GM12878 (cell line): ENCODE measurements at regions not wholly inside any gene's neighbourhood (a gene's known extent, or its start where the extent isn't known, plus 50 kb on each side); places are given as distances from the start of the nearest gene placed in this dataset.

ENCODE experiments used
- ATAC-seq: fragments of 200-7000 bp; cut with Tn5 transposase; 3 replicates; pipeline ENCODE4 v1.9.1; 2020; ENCODE audit warnings: mild to moderate bottlenecking, moderate library complexity
- BruUV-seq: library from RNA; stranded (reverse); fragments of 400-500 nt; replicated peaks from 2 replicates; lab custom pipeline; 2021; lab: Mats Ljungman, UMichigan
- CTCF ChIA-PET: fragments of 300-600 bp; sonication (Branson Sonifier 250); formaldehyde crosslinking; extraction: SDS; loops from one replicate; lab custom pipeline; 2021; ENCODE audit warnings: inconsistent platforms; lab: Yijun Ruan, JAX
- POLR2A ChIA-PET: fragments of 350-600 bp; formaldehyde crosslinking; extraction: SDS; loops from one replicate; lab custom pipeline; 2021; ENCODE audit warnings: inconsistent platforms; lab: Charles Lee
- RAD21 ChIA-PET: fragments of 300-600 bp; sonication (Branson Sonifier 250); formaldehyde crosslinking; loops from one replicate; lab custom pipeline; 2023; ENCODE audit warnings: antibody characterized with exemption; ENCODE audit not compliant: unreplicated experiment; lab: Charles Lee
- SMC1A ChIA-PET: fragments of 300-600 bp; sonication (Branson Sonifier 250); formaldehyde crosslinking; loops from one replicate; lab custom pipeline; 2023; ENCODE audit not compliant: unreplicated experiment, uncharacterized antibody; lab: Charles Lee
- DNase-seq: peaks from one replicate; pipeline ENCODE4 v3.0.0-alpha.2; 2011; ENCODE audit warnings: low read depth, low spot score
- FAIRE-seq: peaks from 3 replicates; lab custom pipeline; 2011; peaks lifted over from hg19 to GRCh38; lab: Jason Lieb, UNC
- H2AFZ ChIP-seq: 2 replicates; pipeline ENCODE4 v1.6.0; 2011; ENCODE audit warnings: low read depth, low read length, control low read depth; ENCODE audit not compliant: control insufficient read depth
- H3K27ac ChIP-seq: 2 replicates; pipeline ENCODE4 v1.5.1; 2011; ENCODE audit warnings: control low read depth; ENCODE audit not compliant: control insufficient read depth, insufficient read depth
- H3K27me3 ChIP-seq, 2 experiments: replicated peaks in 1 of 2; 2 replicates each; pipeline versions ENCODE4 v1.6.0 to v1.6.1; 2011; ENCODE audit warnings: low read length in 1 of 2; ENCODE audit not compliant: control insufficient read depth in 2 of 2, insufficient read depth in 2 of 2
- H3K36me3 ChIP-seq, 2 experiments: 2 replicates each; pipeline ENCODE4 v1.5.1; 2011; ENCODE audit warnings: low read length in 1 of 2; ENCODE audit not compliant: control insufficient read depth in 2 of 2, insufficient read depth in 2 of 2
- H3K4me1 ChIP-seq: 2 replicates; pipeline ENCODE4 v1.6.1; 2011; ENCODE audit warnings: mild to moderate bottlenecking, low read length, moderate library complexity, mixed read lengths; ENCODE audit not compliant: control insufficient read depth, insufficient read depth
- H3K4me2 ChIP-seq: 2 replicates; pipeline ENCODE4 v1.6.0; 2011; ENCODE audit warnings: control low read depth; ENCODE audit not compliant: control insufficient read depth, insufficient read depth
- H3K4me3 ChIP-seq: fragments of 200-600 bp; sonication (generic); 2 replicates; pipeline ENCODE4 v1.5.1; 2016
- H3K79me2 ChIP-seq: 2 replicates; pipeline ENCODE4 v1.6.0; 2011; ENCODE audit warnings: low read length; ENCODE audit not compliant: control insufficient read depth, insufficient read depth
- H3K9ac ChIP-seq: 2 replicates; pipeline ENCODE4 v1.8.0; 2011; ENCODE audit warnings: low read length, control low read depth, mixed read lengths; ENCODE audit not compliant: control insufficient read depth, insufficient read depth
- H3K9me3 ChIP-seq: replicated peaks from 3 replicates; pipeline ENCODE4 v1.5.1; 2011; ENCODE audit warnings: mild to moderate bottlenecking, low read length; ENCODE audit not compliant: control insufficient read depth, insufficient read depth
- H4K20me1 ChIP-seq: 2 replicates; pipeline ENCODE4 v1.6.0; 2011; ENCODE audit not compliant: control insufficient read depth, insufficient read depth
- BHLHE40 ChIP-seq, 2 experiments: fragments of 450-650 bp in 1 of 2; IDR thresholded peaks; 2 replicates each; pipeline ENCODE4 v1.6.1; 2011 to 2017; ENCODE audit warnings: low read depth in 2 of 2, borderline replicate concordance in 1 of 2, improper control_type of control experiment in 1 of 2, low read length in 1 of 2, mild to moderate bottlenecking in 1 of 2
- EGR1 ChIP-seq, 2 experiments: IDR thresholded peaks; 1 replicate in 1 of 2; 2 replicates in 1 of 2; pipeline ENCODE4 v1.6.1; 2011 to 2012; ENCODE audit warnings: low read depth in 2 of 2, low read length in 2 of 2, borderline replicate concordance in 1 of 2, mild to moderate bottlenecking in 1 of 2, moderate library complexity in 1 of 2
- IKZF2 ChIP-seq, 2 experiments: fragments of 450-650 bp; IDR thresholded peaks; 2 replicates each; pipeline ENCODE4 v1.6.1; 2017; ENCODE audit warnings: mild to moderate bottlenecking in 2 of 2, moderate library complexity in 2 of 2
- IRF5 ChIP-seq: fragments of 450-650 bp; IDR thresholded peaks from 2 replicates; pipeline ENCODE4 v1.6.1; 2017; ENCODE audit warnings: borderline replicate concordance
- LARP7 ChIP-seq: fragments of 450-650 bp; IDR thresholded peaks from 2 replicates; pipeline ENCODE4 v1.6.1; 2017; ENCODE audit warnings: mild to moderate bottlenecking
- NRF1 ChIP-seq: conservative IDR thresholded peaks from 2 replicates; pipeline ENCODE4 v1.6.1; 2011; ENCODE audit warnings: mild to moderate bottlenecking, low read depth, low read length, improper control_type of control experiment
- PAX8 ChIP-seq: fragments of 450-650 bp; IDR thresholded peaks from 2 replicates; pipeline ENCODE4 v1.6.1; 2017; ENCODE audit warnings: mild to moderate bottlenecking, moderate library complexity
- RAD21 ChIP-seq: IDR thresholded peaks from 2 replicates; pipeline ENCODE4 v1.6.1; 2011; ENCODE audit warnings: mild to moderate bottlenecking, low read depth, low read length, moderate library complexity; ENCODE audit not compliant: insufficient read depth
- RCOR1 ChIP-seq: conservative IDR thresholded peaks from 2 replicates; pipeline ENCODE4 v1.6.1; 2012; ENCODE audit warnings: low read depth, low read length, improper control_type of control experiment
- RELA ChIP-seq: fragments of 450-650 bp; IDR thresholded peaks from 2 replicates; pipeline ENCODE4 v1.8.0; 2014; ENCODE audit warnings: borderline replicate concordance; ENCODE audit not compliant: partially characterized antibody
- RELB ChIP-seq: fragments of 450-650 bp; IDR thresholded peaks from 2 replicates; pipeline ENCODE4 v1.6.1; 2017; ENCODE audit warnings: low read depth, mild to moderate bottlenecking, moderate library complexity
- REST ChIP-seq: IDR thresholded peaks from 2 replicates; pipeline ENCODE4 v1.6.1; 2012; ENCODE audit warnings: mild to moderate bottlenecking, low read depth, low read length
- STAT3 ChIP-seq: IDR thresholded peaks from 2 replicates; pipeline ENCODE4 v1.6.1; 2011; ENCODE audit warnings: low read depth, low read length, improper control_type of control experiment
- ZNF217 ChIP-seq: fragments of 450-650 bp; IDR thresholded peaks from 2 replicates; pipeline ENCODE4 v1.6.1; 2017; ENCODE audit warnings: antibody characterized with exemption, mild to moderate bottlenecking
- WGBS: methylation state at CpG from one replicate; pipeline ENCODE4 v1.1.6; 2016; ENCODE audit warnings: low lambda C conversion rate; ENCODE audit not compliant: insufficient replicate concordance, insufficient coverage; ENCODE audit errors: missing lambda C conversion rate; 5-methylcytosine and 5-hydroxymethylcytosine counted together
- in situ Hi-C: fragments of 300-500 bp; cut with MboI; formaldehyde crosslinking; loops from 9 replicates; pipeline ENCODE4 v1.14.3; 2018; ENCODE audit warnings: mixed read lengths
- intact Hi-C: fragments of 100-400 bp; cut with micrococcal nuclease; formaldehyde crosslinking; loops from one replicate; pipeline ENCODE4 v1.14.2; 2022; ENCODE audit not compliant: unreplicated experiment

GRCh38 chr2:16218161-16218560 is 277.8 kb downstream of the MYCN start:
- CTCF ChIA-PET, result interaction anchor here (0.6 to 1.6 kb wide), 4 partner anchors 28 to 581 kb away, joined by 3 read pairs; no protein-coding TSS in a partner anchor
- Histone ChIP-seq H3K9ac (no peak overlapping the region), H3K27me3 (no peaks in the 10 kb centered on the region), H3K4me1 (no peaks in the 10 kb centered on the region), H3K9me3 (no peaks in the 10 kb centered on the region), H2AFZ (no peak overlapping the region), H3K79me2 (no peaks in the 10 kb centered on the region), H3K36me3 (no peaks in the 10 kb centered on the region), H3K4me3 (no peak overlapping the region), H3K27ac (no peak overlapping the region), H3K4me2 (no peak overlapping the region), H4K20me1 (no peaks in the 10 kb centered on the region)
- FAIRE-seq (no peak), ATAC-seq (no peak), DNase-seq (no peak)
- BruUV-seq, result no TSS peak
- 6% methylated on average over 5 of the region's 5 CpGs for WGBS
- POLR2A ChIA-PET, result no interaction called here
- SMC1A ChIA-PET, result no interaction called here
- TF ChIP-seq RCOR1 (no peak), REST (no peak), RELA (no peak), ZNF217 (no peak), IRF5 (no peak), RAD21 (no peak), NRF1 (no peak), PAX8 (no peak), RELB (no peak), IKZF2 (IDR thresholded peaks at IDR 0.05) (no peak), STAT3 (no peak), LARP7 (no peak), EGR1 (IDR thresholded peaks at IDR 0.05; ENCODE audit: borderline replicate concordance in 1 of 2, low read depth in 2 of 2, low read length in 2 of 2) (no peak), BHLHE40 (IDR thresholded peaks at IDR 0.05; ENCODE audit: borderline replicate concordance in 1 of 2, low read depth in 2 of 2, low read length in 1 of 2) (no peak)
- intact Hi-C loops, result loop anchor here (5.0 kb wide), 1 partner anchor 581 kb away; no protein-coding TSS in a partner anchor
- RAD21 ChIA-PET, result interaction anchor here (0.6 to 0.8 kb wide), 3 partner anchors 250 to 1831 kb away, joined by 3 to 4 read pairs (median 3); no protein-coding TSS in a partner anchor
- in situ Hi-C loops, result no loop called here
